Urothelium cell line (cell line): ENCODE measurements at regions not wholly inside any gene's neighbourhood (a gene's known extent, or its start where the extent isn't known, plus 50 kb on each side); places are given as distances from the start of the nearest gene placed in this dataset.

ENCODE experiments used
- DNase-seq: peaks from one replicate; pipeline ENCODE4 v3.0.0; 2011; ENCODE audit warnings: low spot score, mixed read lengths
- FAIRE-seq: peaks from 2 replicates; lab custom pipeline; 2011; peaks lifted over from hg19 to GRCh38; lab: Jason Lieb, UNC

- no peak for FAIRE-seq
- DNase-seq = no peak
Measured at GRCh38 chr17:14019186-14019956, 49.9 kb upstream of the COX10 start.
